Fibroblast of skin of right quadriceps (primary cell): ENCODE measurements at regions not wholly inside any gene's neighbourhood (a gene's known extent, or its start where the extent isn't known, plus 50 kb on each side); places are given as distances from the start of the nearest gene placed in this dataset.
"Not testable (repeated sequence)": the region's sequence is repeated elsewhere in the genome, so short reads cannot be mapped to it uniquely, and the experiment has no call there.

Source experiments
- DNase-seq: peaks from one replicate; pipeline ENCODE4 v3.0.0-alpha.2; 2013

- no peak for DNase-seq
Observed at GRCh38 chr17:71464751-71465150, 656.1 kb upstream of the SOX9 start.

GRCh38 chr17:71467719-71468118 is 653.1 kb upstream of the SOX9 start:
- no peak for DNase-seq

DNA sequence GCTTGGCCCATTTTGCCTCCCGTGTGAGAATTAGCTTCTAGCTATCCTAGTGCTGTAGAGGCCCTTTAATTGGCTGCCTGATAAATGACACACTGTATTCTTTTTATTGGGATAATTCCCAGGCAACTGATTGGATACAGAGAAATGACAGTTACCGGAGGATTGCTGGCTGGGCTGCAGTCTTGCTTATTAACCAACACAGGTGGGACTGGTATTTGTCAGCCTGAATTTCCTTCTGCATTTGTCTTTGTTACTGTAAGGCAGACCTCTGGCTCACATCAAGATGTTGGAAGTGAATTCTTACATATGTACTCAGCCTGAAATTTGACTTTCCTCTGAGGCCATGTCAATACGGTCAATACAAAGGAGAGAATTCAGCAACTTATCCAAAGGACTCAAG is 650.8 kb upstream of the SOX9 start:
- DNase-seq: no peak

DNA sequence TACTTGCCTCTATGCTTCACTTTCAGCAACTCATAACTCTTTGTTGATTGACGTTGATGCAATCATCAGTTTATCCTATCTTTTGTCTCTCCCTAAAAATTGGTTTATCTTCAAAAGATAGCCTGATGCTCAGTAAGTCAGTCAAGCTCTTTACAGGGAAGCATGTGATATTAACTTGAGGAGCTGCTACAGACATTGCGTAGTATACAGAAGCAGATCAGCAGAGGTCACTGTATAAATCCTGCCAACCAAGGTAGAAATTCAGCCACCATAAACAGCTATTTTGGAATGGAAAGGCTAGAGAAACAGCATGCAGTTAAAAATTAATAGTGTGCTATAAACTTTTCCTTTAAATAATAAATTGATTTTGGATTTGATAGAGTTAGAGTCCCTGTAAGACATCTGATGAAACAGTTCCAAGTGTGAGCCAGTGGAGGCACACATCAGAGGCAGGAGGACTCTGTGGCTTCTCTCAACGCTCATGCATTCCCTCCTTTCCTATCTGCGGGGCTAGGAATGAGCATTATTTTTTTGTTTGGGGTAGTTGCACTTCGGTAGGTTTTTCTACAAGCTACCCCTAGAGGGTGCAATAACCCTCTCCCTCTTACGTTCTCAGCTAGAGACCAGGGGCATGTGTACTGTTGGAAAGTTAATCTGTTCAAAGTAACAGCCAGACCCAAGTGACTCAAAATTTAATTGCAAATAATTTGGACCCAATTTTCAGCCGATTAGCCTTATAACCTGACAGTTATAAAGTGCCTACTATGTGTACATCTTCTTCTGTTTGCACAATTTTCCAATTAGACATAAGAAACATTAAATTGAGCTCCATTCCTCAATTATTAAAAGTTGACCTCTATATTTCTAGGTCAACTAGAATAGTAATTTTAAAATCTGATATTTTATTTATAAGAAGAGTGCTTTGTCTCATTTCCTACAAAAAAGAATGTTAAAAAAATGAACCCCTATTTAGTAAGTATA is 647.7 kb upstream of the SOX9 start:
- peak; percentile 57 for DNase-seq

- DNase-seq: no peak
Observed at GRCh38 chr17:71477356-71477755, 643.5 kb upstream of the SOX9 start.

DNA sequence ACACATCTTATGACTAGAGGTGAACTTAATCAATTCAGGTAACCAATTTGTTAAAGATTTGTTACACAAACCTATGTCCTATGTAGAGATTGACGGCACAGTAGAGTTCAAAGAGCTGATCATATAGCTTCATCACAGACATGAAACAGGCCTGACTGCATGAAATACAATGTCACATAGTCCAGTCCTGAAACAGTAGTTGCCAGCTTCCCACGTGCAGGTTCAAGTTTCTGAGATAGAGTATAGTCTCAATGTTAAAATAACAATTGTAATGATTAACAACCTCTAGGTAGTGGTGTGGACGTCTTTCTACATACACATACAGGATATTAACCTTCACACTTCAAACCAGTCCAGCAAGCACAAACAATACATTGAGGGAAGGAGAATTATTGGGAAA is 640.7 kb upstream of the SOX9 start:
- no peak for DNase-seq

DNA sequence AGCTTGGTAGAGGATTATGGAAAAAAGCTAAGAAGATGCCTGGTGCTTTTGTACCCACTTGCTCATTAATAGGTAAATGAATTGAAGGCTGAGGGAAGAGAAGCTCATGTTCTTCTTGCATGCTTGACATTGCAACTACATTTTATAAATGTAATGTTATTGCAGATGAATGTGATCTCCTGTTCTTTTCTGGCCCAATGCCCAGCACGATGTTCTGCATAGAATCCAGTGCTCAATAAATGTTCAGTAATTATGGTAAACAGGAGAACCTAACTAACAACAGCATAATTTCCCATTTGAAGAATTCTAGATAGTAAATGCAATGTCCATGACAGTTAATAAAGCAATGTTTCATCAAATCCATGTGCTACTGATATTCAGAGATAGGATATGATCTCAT is 638.2 kb upstream of the SOX9 start:
- no peak for DNase-seq

DNA sequence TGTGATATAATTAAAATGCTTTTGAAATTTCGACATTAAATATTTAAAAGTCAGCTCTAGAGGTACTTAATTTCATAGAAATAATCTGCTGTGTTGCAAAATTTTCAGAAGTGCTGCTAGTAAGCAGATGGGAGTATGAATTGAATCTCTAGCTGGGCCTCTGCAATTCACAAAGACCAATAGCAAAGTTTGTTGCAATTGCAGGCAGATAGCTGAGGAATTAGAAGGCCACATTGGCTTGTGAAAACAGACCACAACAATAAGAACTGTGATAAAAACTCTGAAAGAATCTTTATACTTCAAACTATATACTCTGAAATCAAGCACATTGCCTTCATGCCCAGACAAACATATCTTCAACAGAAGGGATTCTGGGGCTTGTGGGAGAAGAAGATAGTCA is 636.3 kb upstream of the SOX9 start:
- DNase-seq: no peak

DNA sequence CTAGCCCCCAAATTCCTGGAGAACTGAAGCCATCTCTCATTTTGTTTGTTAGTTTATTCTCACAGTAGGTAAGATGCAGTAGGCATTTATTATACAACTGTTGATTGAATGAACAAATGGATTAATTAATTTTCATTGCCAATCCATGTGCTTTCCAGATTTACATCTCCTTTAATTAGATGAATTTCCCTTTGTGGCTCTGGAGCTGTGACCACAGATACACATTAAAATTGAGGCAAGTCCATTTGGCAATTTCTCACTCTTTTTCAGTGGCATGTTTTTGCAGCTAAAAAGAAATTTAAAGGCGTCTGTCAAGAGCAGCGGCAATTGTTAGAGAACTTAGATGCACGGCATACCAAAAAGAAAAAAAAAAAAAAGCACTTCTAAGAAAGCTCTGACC is 635.4 kb upstream of the SOX9 start:
- DNase-seq: no peak

- DNase-seq: peak; percentile 51
Observed at GRCh38 chr17:71486261-71486660, 634.6 kb upstream of the SOX9 start.

DNA sequence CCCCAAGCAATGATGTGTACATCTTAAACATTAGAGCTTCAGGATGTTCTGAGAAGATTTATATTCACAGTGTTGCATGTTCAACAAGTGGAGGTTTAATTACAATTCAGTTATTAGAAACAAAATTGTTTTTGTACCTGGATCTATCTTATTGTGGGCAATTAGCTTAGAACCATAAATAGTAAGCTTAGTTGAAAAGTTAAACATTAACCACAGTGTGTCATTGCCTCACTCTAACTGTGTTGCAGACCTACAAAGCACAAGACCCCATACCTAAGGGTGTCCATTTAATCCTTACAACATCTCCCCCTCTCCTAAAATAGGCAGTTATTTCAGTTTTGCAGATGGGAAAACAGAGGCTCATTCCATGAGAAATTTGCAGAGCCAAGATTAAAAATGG is 632.0 kb upstream of the SOX9 start:
- DNase-seq: no peak

GRCh38 chr17:71494062-71494855 is 626.6 kb upstream of the SOX9 start:
- peak; percentile 89 for DNase-seq

DNA sequence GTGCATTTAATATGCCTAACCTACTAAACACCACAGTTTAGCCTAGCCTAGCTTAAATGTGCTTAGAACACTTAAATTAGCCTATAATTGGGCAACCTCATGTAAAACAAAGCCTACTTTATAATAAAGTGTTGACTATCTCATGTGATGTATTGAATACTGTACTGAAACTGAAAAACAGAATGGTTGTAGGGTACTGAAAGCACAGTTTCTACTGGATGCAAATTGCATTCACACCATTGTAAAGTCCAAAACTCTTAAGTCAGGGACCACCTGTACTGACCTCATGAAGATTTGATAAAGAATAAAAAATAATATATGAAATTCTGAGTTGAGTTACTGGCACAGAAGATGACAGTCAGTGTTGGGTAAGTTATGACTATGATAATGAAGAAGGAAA is 625.4 kb upstream of the SOX9 start:
- no peak for DNase-seq

- peak; percentile 97 for DNase-seq
Observed at GRCh38 chr17:71496552-71496951, 624.3 kb upstream of the SOX9 start.

DNA sequence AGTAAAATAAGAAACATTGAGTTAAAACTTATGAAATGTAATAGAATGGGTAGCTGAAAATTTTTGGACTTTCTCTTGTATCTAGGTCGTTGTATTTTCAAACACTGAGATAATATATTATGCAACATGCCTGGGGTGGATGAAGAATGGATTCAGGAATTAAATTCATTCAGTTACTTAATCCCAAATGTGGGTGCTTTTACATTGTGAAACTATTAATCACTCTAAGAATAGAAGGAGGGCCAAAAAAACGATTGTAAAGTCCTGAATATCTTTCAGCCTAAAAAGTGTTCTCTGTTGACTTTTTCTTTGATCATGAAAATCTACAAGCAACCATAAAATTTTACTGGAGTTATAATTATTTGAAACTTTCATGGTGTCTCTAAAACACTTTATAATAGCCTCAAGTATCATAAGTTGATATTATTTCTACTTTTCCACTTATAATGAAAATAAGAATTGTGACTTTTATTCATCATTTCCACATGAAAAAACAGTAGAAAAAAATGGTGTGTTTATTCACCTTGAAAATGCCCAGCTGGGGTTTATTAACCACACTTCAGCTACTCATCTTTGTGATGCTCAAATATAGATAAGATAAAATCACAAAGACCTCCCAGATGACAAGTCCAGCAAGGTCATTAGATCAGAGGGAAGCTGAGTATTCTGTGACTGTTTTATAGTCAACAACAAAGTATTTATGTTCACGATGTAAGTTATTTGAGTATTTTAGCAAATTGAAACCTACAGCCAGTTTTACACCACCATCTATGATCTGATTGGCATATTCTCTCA is 619.9 kb upstream of the SOX9 start:
- peak; percentile 55 for DNase-seq

DNA sequence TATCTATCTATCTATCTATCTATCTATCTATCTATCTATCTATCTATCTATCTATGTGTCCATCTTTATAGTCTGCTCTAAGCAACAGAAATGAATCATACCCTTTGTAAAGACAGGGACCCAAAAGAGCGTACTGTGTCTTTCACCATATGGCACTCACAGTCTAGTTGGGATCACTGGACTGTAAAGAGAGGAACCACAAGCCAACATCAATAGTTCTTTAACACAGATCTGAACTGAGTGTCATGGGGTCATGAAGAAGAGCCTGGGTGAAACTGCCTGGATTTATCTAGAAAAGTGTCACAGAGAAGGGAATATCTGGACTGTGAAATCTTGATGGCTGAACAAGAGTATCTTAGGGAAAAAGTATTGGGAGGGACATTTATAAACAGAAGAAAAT is 619.1 kb upstream of the SOX9 start:
- DNase-seq: no peak

DNA sequence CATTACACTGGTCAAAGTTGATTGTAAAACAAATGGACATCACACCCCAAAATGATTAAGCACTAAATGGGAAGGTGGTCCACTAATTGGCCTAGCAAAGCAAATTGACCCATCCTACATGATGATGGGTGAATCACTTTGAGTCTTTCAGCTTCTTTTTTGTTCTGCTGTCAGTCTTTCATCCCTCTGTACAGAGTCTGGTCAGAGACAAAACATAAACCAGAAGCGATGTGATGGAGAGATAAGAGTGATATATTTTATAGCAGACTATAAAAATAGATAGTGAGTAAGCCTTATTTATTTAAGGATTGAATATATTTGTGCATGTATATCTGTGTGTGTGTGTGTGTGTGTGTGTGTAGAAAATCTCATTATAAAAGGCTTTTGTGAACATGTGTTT is 618.4 kb upstream of the SOX9 start:
- peak; percentile 51 for DNase-seq

DNA sequence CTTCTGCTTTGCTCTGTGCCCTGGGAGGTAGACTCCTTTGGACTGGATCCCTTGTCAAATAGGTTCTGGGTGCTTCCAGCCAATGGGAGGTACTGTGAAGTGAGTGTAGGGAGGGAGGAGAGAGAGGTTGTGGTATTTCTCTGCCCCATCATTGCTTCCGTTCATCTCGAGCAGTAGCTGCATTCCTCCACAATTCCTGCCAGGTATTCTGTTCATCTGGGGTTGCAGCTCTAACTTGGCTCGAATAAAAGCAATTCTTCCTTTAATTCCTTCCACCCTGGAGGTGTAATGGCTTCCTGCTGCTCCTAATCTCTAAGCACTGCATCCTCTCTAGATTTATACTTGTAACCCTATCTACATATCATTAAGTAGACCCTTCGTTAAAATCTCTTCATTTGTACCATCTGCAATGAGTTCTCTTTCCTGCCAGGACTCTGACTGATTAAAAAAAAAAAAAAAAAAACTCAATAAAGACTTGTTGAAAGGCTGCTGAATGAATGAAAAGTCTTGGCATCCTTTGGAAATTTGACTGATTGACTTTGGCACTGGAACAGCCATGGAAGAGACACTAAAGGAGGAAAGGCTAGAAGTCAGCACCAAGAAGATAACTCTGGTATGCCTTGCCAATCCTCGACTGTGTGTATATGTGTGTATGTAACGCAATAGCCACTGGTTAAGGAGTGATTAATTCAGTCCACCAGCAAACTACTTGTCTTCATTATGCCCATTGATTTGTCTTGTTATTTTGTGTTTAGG is 616.9 kb upstream of the SOX9 start:
- peak; percentile 26 for DNase-seq

GRCh38 chr17:71505200-71505599 is 615.6 kb upstream of the SOX9 start:
- DNase-seq: peak; percentile 80

DNA sequence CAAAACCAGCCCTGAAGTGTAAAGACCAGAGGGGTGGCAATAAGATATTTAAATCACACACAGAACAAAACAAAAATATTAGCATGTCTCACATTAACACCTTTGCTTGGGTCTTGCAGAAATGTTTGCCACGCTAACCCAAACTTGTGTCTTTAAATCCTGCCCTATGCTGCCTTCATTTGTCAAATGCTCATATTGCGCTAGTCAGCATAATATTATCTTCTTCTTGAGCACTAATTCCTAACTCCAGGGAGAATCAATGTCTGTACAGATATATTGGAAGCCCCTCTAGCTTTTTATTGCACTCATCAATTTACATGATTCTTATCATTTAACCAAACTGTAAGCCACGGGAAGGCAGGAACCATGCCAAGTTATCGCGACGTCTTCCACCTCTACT is 614.8 kb upstream of the SOX9 start:
- DNase-seq: no peak

DNA sequence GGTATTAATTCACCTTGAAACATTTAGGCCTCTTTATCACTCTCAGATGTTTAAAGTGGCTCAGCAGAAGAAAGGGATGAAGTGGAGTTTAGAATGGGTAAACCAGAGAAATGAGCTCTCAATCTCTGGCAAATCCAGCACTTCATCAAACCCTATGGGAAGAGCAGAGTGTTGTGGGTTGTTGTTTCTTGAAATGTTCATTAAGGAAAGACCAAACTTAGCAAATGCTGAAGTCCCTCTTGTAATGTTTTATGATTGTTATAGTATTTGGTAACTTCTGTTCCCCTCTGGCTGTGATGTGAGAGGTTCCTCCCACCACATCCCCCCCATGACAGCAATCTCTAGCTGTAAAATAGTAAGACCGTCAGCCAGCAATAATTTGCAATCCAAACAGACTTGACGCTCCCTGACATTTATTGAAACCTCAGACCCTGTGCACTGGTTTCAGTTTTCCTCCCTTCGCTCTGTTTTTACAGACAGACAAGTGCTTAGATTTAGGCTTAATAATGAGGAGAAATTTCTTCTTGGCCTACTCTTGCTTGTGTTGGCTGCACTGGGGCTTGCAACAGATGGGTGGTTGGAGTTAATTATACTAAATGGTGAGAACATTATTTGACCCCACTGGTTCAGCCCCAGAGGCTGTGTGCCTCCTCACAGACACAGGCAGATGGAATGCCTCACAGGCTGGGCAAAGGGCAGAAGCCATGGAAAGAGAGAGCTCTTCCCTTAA is 609.4 kb upstream of the SOX9 start:
- no peak for DNase-seq

DNA sequence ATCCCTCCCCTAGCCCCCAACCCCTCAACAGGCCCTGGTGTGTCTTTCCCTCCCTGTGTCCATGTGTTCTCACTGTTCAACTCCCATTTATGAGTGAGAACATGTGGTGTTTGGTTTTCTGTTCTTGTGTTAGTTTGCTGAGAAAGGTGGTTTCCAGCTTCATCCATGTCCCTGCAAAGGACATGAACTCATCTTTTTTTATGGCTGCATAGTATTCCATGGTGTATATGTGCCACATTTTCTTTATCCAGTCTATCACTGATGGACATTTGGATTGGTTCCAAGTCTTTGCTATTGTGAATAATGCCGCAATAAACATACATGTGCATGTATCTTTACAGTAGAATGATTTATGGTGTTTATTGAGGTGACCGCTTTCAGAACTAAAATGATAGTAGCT is 607.1 kb upstream of the SOX9 start:
- not testable (repeated sequence) for DNase-seq
